ENCODE measurements at regions not wholly inside any gene's neighbourhood (a gene's known extent, or its start where the extent isn't known, plus 50 kb on each side); places are given as distances from the start of the nearest gene placed in this dataset.

- peak overlapping the region in 1 of 2 donors; percentile 62 for H3K27ac ChIP-seq (ENCODE audit: low read depth in 1 of 2, low read length in 2 of 2)
- peak overlapping the region in 1 of 3 experiments; percentile 34 for H3K4me3 ChIP-seq (replicated peaks in 1 of 3; ENCODE audit: low read depth in 2 of 3, low read length in 3 of 3)
- H2AFZ ChIP-seq (ENCODE audit: insufficient read depth, low read depth, low read length, poor library complexity, severe bottlenecking) = no peak overlapping the region
- Mint-ChIP-seq H3K4me1 (peaks cover 85% of the 10 kb centered on the region), H3K4me3 (peak overlapping the region in 1 of 2 donors; percentile 58), H3K27ac (peak overlapping the region; percentile 46 to 92 (median 80)), H3K27me3 (ENCODE audit: low read depth in 3 of 3) (no peaks in the 10 kb centered on the region), H3K9me3 (peaks cover 17 to 39% (median 29%) of the 10 kb centered on the region in 7 donors), H3K36me3 (peaks cover 11 to 16% of the 10 kb centered on the region in 2 donors)
- H4K20me1 ChIP-seq (ENCODE audit: insufficient read depth, low read length) = no peaks in the 10 kb centered on the region
- intact Hi-C loops (cut with micrococcal nuclease) = loop anchor here in 1 of 2 donors (10.0 kb wide), 1 partner anchor 88 kb away; the partner anchor contains the start of genes DTWD1 and FAM227B
- DNase-seq = peak; percentile 40 to 50 (median 44)
- H3K27me3 ChIP-seq (ENCODE audit: control insufficient read depth in 2 of 2, insufficient read depth in 2 of 2, low read length in 2 of 2) = no peaks in the 10 kb centered on the region
- no peaks in the 10 kb centered on the region for H3K79me2 ChIP-seq (ENCODE audit: insufficient read depth, low read length)
- no peak overlapping the region for H3K9ac ChIP-seq (ENCODE audit: insufficient read depth, low read length, poor library complexity, severe bottlenecking)
- peaks cover 13 to 24% of the 10 kb centered on the region in 2 donors for H3K9me3 ChIP-seq (replicated peaks in 1 of 2; ENCODE audit: control insufficient read depth in 1 of 2, insufficient read depth in 1 of 2, low read length in 2 of 2)
- no peaks in the 10 kb centered on the region for H3K36me3 ChIP-seq (replicated peaks in 1 of 2; ENCODE audit: control insufficient read depth in 1 of 2, insufficient read depth in 2 of 2, low read length in 2 of 2)
- peaks cover 66 to 82% of the 10 kb centered on the region in 2 donors for H3K4me1 ChIP-seq (ENCODE audit: control insufficient read depth in 1 of 2, insufficient read depth in 2 of 2, low read length in 2 of 2)
- no CpG with 5 or more reads among the region's 2 CpGs for WGBS (ENCODE audit: insufficient coverage)
- TF ChIP-seq CTCF (IDR thresholded peaks at IDR 0.05) = no peak
- H3K4me2 ChIP-seq (replicated peaks; ENCODE audit: extremely low read depth, low read length, poor library complexity, severe bottlenecking) = peak overlapping the region; percentile 11
These were observed 92.1 kb downstream of the DTWD1 start for GRCh38 chr15:49712846-49713450.

- WGBS (ENCODE audit: insufficient coverage) = no CpG with 5 or more reads among the region's 1 CpG
- no peaks in the 10 kb centered on the region for H4K20me1 ChIP-seq (ENCODE audit: insufficient read depth, low read length)
- Mint-ChIP-seq H3K27ac (peak overlapping the region in 6 of 7 donors; percentile 0 to 81 (median 71)), H3K36me3 (peaks cover 7% of the 10 kb centered on the region in 2 donors), H3K4me1 (peaks cover 90% of the 10 kb centered on the region), H3K9me3 (peaks cover 12 to 24% (median 16%) of the 10 kb centered on the region in 7 donors), H3K4me3 (peak overlapping the region in 1 of 2 donors; percentile 37), H3K27me3 (ENCODE audit: low read depth in 3 of 3) (no peaks in the 10 kb centered on the region)
- H3K9me3 ChIP-seq (replicated peaks in 1 of 2; ENCODE audit: control insufficient read depth in 1 of 2, insufficient read depth in 1 of 2, low read length in 2 of 2) = peaks cover 9 to 11% of the 10 kb centered on the region in 2 donors
- DNase-seq = peak in 2 of 3 donors; percentile 24 to 28
- H3K27ac ChIP-seq (ENCODE audit: low read depth in 1 of 2, low read length in 2 of 2) = peak overlapping the region in 1 of 2 donors; percentile 51
- no peak overlapping the region for H3K9ac ChIP-seq (ENCODE audit: insufficient read depth, low read length, poor library complexity, severe bottlenecking)
- peak overlapping the region; percentile 8 for H3K4me2 ChIP-seq (replicated peaks; ENCODE audit: extremely low read depth, low read length, poor library complexity, severe bottlenecking)
- no peak overlapping the region for H2AFZ ChIP-seq (ENCODE audit: insufficient read depth, low read depth, low read length, poor library complexity, severe bottlenecking)
- H3K79me2 ChIP-seq (ENCODE audit: insufficient read depth, low read length) = no peaks in the 10 kb centered on the region
- intact Hi-C loops (cut with micrococcal nuclease) = loop anchor here in 1 of 2 donors (10.0 kb wide), 1 partner anchor 90 kb away; the partner anchor contains the start of genes DTWD1 and FAM227B
- H3K36me3 ChIP-seq (replicated peaks in 1 of 2; ENCODE audit: control insufficient read depth in 1 of 2, insufficient read depth in 2 of 2, low read length in 2 of 2) = no peaks in the 10 kb centered on the region
- peak overlapping the region in 1 of 3 experiments; percentile 13 for H3K4me3 ChIP-seq (replicated peaks in 1 of 3; ENCODE audit: low read depth in 2 of 3, low read length in 3 of 3)
- peaks cover 84 to 92% of the 10 kb centered on the region in 2 donors for H3K4me1 ChIP-seq (ENCODE audit: control insufficient read depth in 1 of 2, insufficient read depth in 2 of 2, low read length in 2 of 2)
- no peaks in the 10 kb centered on the region for H3K27me3 ChIP-seq (ENCODE audit: control insufficient read depth in 2 of 2, insufficient read depth in 2 of 2, low read length in 2 of 2)
- TF ChIP-seq CTCF (IDR thresholded peaks at IDR 0.05) = no peak
These were observed 94.4 kb downstream of the DTWD1 start for GRCh38 chr15:49715211-49715610.

Measured in CD14-positive monocyte (primary cell).